Osteocyte (in vitro differentiated cells): ENCODE measurements at regions not wholly inside any gene's neighbourhood (a gene's known extent, or its start where the extent isn't known, plus 50 kb on each side); places are given as distances from the start of the nearest gene placed in this dataset.
A peak's percentile ranks its signal among the peaks of the same experiment; 100 is the strongest.
"Not testable (repeated sequence)": the region's sequence is repeated elsewhere in the genome, so short reads cannot be mapped to it uniquely, and the experiment has no call there.

Source experiments
- DNase-seq: peaks from one replicate; pipeline ENCODE4 v3.0.0; 2021; ENCODE audit warnings: mixed read lengths; ENCODE audit not compliant: unreplicated experiment; ENCODE audit errors: extremely low spot score
- H3K27ac Mint-ChIP-seq: one replicate; pipeline ENCODE4 v1.8.0; 2021; ENCODE audit warnings: mild to moderate bottlenecking, mixed read lengths; ENCODE audit not compliant: unreplicated experiment
- H3K27me3 Mint-ChIP-seq: one replicate; pipeline ENCODE4 v1.8.0; 2021; ENCODE audit warnings: mixed read lengths; ENCODE audit not compliant: unreplicated experiment
- H3K36me3 Mint-ChIP-seq: one replicate; pipeline ENCODE4 v1.8.0; 2021; ENCODE audit warnings: mixed read lengths; ENCODE audit not compliant: unreplicated experiment
- H3K4me1 Mint-ChIP-seq: one replicate; pipeline ENCODE4 v1.8.0; 2021; ENCODE audit warnings: mixed read lengths; ENCODE audit not compliant: unreplicated experiment
- H3K4me3 Mint-ChIP-seq: one replicate; pipeline ENCODE4 v1.8.0; 2021; ENCODE audit warnings: mild to moderate bottlenecking, moderate library complexity, mixed read lengths; ENCODE audit not compliant: unreplicated experiment
- H3K9me3 Mint-ChIP-seq: one replicate; pipeline ENCODE4 v1.8.0; 2021; ENCODE audit warnings: mixed read lengths; ENCODE audit not compliant: unreplicated experiment
- TF ChIP-seq, protein P1 (sequence below): fragments of 200-600 bp; sonication (generic); IDR thresholded peaks from 2 replicates; pipeline ENCODE4 v1.5.0; 2021; ENCODE audit warnings: antibody characterized with exemption, mild to moderate bottlenecking, moderate library complexity

DNA sequence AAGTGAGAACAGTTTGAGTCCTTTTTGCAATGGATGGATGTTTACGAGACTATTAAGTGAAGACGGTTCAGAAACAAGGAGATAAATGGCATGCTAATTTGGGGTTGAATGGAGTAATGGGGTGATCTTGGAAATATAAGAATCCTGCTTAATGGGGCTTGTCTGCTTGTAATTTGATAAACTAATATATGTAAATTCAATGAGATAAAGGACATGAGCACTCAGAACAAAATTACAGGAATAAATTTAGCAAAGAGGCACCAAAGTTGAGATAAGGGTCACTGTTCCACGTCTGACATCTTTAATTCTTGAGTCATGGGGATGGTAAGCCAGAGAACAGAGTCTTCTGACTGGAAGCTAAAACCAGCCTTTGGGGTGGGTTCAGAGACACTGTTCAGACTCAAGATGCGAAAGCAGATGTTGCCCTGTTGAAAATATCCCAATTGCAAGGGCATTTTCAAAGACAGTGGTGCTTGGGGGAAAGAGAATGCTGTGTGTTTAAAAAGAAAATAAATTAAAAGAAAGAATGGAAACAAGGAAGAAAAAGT lies 67.8 kb upstream of the CHRNB4 start:
- Mint-ChIP-seq H3K27me3 (peaks cover 67% of the 10 kb centered on the region), H3K4me1 (peaks cover 7% of the 10 kb centered on the region), H3K36me3 (no peaks in the 10 kb centered on the region), H3K4me3 (no peak overlapping the region), H3K9me3 (no peaks in the 10 kb centered on the region), H3K27ac (no peak overlapping the region)
- TF ChIP-seq, protein P1, sequence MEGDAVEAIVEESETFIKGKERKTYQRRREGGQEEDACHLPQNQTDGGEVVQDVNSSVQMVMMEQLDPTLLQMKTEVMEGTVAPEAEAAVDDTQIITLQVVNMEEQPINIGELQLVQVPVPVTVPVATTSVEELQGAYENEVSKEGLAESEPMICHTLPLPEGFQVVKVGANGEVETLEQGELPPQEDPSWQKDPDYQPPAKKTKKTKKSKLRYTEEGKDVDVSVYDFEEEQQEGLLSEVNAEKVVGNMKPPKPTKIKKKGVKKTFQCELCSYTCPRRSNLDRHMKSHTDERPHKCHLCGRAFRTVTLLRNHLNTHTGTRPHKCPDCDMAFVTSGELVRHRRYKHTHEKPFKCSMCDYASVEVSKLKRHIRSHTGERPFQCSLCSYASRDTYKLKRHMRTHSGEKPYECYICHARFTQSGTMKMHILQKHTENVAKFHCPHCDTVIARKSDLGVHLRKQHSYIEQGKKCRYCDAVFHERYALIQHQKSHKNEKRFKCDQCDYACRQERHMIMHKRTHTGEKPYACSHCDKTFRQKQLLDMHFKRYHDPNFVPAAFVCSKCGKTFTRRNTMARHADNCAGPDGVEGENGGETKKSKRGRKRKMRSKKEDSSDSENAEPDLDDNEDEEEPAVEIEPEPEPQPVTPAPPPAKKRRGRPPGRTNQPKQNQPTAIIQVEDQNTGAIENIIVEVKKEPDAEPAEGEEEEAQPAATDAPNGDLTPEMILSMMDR = no peak
- no peak for DNase-seq

DNA sequence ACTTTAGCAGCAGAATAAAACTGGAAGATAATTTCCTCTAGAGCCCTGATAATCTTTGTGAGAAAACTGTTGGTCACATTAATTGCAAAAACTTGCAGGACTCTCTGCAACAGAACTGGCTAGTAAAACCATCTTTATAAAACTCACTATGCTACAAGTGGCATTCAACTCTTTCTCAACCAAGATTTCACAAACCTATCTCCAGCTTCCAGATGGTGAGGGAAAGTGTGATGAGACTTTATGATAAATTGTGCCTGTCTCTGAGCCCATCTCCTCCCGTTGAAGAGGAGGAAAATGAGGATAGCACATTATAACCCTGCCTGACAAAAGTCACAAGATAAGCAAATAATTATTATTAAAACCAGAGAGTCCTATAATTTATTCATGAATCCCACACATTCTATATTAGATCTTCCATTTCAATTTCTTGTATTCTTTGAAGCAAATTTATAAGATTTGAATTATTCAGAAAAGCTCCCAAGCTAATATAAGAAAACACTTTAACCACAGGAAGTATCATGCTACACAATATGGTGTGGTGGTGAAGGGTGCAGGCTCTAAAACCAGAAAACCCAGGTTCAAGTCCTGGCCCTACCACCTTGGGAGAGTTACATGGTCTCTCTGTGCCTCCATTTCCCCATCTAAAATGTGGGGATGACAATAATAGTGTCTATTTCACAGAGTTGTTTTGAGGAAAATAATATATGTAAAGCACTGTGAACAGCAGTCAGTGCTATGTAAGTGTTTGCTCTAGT lies 65.6 kb upstream of the CHRNB4 start:
- not testable (repeated sequence) for H3K4me3 Mint-ChIP-seq, H3K27ac Mint-ChIP-seq, H3K36me3 Mint-ChIP-seq, H3K9me3 Mint-ChIP-seq, DNase-seq, H3K4me1 Mint-ChIP-seq
- peaks cover 65% of the 10 kb centered on the region for H3K27me3 Mint-ChIP-seq

DNA sequence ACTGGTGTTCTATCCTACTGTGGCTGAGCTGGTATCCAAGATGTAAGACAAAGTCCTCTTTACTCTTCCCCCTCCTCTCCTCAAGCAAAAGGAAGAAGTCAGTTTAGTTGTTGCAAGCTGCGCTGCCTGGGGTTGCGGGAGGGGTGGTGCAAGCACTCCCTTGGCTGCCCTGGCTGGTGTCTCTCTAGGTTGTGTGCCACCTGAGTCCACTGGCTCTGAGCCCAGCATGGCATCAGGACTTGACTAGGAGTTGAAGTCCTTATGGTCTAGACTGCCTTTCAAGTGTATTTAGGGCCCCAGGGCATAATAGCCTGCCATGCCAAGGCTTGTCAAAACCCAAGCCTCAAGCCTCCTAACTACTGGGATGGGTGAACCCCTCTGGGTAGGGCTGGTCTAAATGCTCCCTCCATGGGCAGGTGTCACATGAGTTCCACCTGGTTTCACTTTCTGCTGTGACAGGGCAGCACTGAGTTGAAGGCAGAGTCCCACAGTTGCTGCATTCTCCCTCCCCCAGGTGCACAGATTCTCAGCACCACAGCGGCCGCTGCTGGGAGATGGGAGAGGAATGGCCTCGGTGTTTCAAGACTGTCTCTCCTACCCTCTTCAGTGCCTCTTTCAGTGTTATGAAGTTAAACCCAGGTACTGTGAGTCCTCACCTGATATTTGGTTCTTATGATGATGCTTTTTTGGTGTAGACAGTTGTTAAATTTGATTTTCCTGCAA lies 62.5 kb upstream of the CHRNB4 start:
- H3K4me1 Mint-ChIP-seq, H3K27ac Mint-ChIP-seq, H3K36me3 Mint-ChIP-seq, H3K9me3 Mint-ChIP-seq, H3K4me3 Mint-ChIP-seq: not testable (repeated sequence)
- peaks cover 69% of the 10 kb centered on the region for H3K27me3 Mint-ChIP-seq
- DNase-seq = peak; percentile 32

DNA sequence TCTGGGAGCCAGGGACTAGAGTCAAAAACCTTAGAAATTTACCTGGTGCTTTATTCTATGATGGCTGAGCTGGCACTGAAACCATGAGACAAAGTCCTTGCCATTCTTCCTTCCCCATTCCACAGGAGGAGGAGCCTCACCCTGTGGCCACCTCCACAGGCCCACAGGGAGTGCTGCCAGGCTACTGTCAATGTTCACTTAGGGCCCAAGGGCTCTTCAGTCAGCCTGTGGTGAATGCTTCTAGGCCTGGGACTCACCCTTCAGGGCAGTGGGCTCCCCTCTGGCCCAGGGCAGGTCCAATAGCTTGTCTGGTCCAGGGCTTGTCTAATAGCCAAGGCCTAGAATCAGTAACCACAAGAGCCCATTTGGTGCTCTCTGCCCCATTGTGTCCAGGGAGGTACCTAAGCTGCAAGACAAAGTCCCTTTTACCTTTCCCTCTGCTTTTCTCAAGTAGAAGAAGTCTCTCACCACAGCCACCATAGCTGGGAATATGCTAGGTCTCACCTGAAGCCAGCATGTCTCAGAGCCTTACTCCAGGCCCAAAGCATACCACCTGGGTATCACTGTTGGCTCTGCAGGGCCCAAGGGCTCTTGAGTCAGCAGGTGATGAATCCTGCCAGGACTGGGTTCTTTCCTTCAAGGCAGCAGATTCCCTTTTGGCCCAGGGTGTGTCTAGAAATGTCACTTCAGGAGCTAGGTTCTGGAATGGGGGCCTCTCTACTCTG lies 61.8 kb upstream of the CHRNB4 start:
- Mint-ChIP-seq H3K36me3 (no peaks in the 10 kb centered on the region), H3K4me3 (no peak overlapping the region), H3K4me1 (no peaks in the 10 kb centered on the region), H3K27ac (no peak overlapping the region), H3K27me3 (peaks cover 69% of the 10 kb centered on the region), H3K9me3 (no peaks in the 10 kb centered on the region)
- peak; percentile 63 for DNase-seq
- TF ChIP-seq, protein P1 = no peak

DNA sequence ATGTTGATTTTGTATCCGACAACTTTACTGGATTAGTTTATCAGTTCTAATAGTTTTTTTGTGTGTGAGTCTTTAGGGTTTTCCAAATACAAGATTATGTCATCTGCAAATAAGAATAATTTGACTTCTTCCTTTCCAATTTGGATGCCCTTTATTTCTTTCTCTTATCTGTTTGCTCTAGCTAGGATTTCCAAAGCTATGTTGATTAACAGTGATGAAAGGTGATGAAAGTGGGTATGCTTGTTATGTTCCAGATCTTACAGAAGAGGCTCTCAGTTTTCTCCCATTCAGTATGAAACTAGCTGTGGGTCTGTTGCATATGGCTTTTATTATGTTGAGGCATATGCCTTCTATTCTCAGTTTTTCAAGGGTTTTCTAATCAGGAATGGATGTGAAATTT lies 56.4 kb upstream of the CHRNB4 start:
- Mint-ChIP-seq H3K27ac (no peak overlapping the region), H3K9me3 (no peaks in the 10 kb centered on the region), H3K4me1 (peaks cover 4% of the 10 kb centered on the region), H3K27me3 (peaks cover 50% of the 10 kb centered on the region), H3K4me3 (no peak overlapping the region), H3K36me3 (no peaks in the 10 kb centered on the region)
- TF ChIP-seq, protein P1 = no peak
- DNase-seq = no peak
